ENCODE measurements at regions not wholly inside any gene's neighbourhood (a gene's known extent, or its start where the extent isn't known, plus 50 kb on each side); places are given as distances from the start of the nearest gene placed in this dataset.

GRCh38 chr12:124160097-124160756 lies 134.7 kb upstream of the RFLNA start (continued):
- TF ChIP-seq ZBTB40 (IDR thresholded peaks at IDR 0.05), result no peak
- no peak for TF ChIP-seq ZBTB40 (CRISPR knock-in tag; IDR thresholded peaks at IDR 0.05)
- TF ChIP-seq ZNF264 (CRISPR knock-in tag; IDR thresholded peaks at IDR 0.05), result no peak
- TF ChIP-seq ZNF589 (CRISPR knock-in tag; conservative IDR thresholded peaks at IDR 0.05), result no peak
- TF ChIP-seq RERE (CRISPR knock-in tag; IDR thresholded peaks at IDR 0.05; ENCODE audit: low read depth), result no peak
- TF ChIP-seq ZNF317 (CRISPR knock-in tag; IDR thresholded peaks at IDR 0.05), result no peak
